ENCODE measurements at regions not wholly inside any gene's neighbourhood (a gene's known extent, or its start where the extent isn't known, plus 50 kb on each side); places are given as distances from the start of the nearest gene placed in this dataset.

DNA sequence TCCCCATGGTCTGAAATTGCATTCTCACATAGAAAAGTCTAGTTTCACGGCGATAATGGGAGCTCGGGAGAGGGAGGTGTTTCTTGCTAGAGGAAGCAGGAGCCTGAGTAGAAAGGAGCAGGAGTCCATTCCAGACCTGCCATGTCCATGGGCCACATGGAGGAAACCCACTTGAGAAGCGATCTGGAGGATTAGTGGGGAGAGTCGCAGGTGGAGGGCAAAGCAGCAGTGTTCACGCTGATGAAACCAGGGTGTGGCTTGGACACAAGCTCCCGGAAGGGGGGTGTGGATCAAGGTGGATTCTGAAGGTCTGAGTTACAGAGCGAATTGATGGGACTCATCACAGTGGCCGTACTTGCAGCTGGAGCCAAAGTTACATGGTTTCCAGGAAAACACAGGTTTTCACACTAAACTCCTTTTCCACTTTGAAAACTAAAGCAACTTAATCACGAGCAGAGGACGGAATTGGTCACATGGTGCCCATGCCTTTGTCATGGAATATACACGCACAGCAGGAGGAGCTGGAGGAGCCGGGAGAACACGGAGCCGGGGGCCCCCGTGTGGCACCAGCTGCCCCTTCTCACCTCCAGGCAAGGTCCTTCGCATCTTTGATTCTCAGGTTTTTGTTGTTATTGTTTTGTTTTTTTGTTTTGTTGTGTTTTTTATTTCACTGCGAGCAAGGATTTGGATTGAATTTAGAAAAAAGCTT is 255.1 kb upstream of the MYT1L start:
- DNase-seq (ENCODE audit: low spot score): peak; percentile 27
- H3K27ac ChIP-seq (ENCODE audit: low read depth in 1 of 2, low read length in 2 of 2): no peak overlapping the region

More for the DNA sequence above, 255.1 kb upstream of the MYT1L start:
- Histone ChIP-seq H3K9ac (ENCODE audit: low read depth in 1 of 2, low read length in 2 of 2) (no peak overlapping the region), H3K9me3 (ENCODE audit: control insufficient read depth in 4 of 4, low read length in 3 of 4) (no peaks in the 10 kb centered on the region), H3K4me1 (ENCODE audit: control insufficient read depth in 4 of 4, insufficient read depth in 4 of 4, low read length in 3 of 4) (no peaks in the 10 kb centered on the region), H3K4me3 (ENCODE audit: low read depth in 1 of 3, low read length in 3 of 3) (no peak overlapping the region), H3K27me3 (ENCODE audit: control insufficient read depth in 4 of 4, insufficient read depth in 4 of 4, low read length in 3 of 4) (peaks cover 0 to 3% (median under 1%) of the 10 kb centered on the region in 4 donors), H3K36me3 (ENCODE audit: control insufficient read depth in 4 of 4, insufficient read depth in 3 of 4, low read depth in 1 of 4, low read length in 3 of 4) (no peaks in the 10 kb centered on the region)
- 80% methylated on average over 18 of the region's 18 CpGs for WGBS
- TF ChIP-seq, protein P1, sequence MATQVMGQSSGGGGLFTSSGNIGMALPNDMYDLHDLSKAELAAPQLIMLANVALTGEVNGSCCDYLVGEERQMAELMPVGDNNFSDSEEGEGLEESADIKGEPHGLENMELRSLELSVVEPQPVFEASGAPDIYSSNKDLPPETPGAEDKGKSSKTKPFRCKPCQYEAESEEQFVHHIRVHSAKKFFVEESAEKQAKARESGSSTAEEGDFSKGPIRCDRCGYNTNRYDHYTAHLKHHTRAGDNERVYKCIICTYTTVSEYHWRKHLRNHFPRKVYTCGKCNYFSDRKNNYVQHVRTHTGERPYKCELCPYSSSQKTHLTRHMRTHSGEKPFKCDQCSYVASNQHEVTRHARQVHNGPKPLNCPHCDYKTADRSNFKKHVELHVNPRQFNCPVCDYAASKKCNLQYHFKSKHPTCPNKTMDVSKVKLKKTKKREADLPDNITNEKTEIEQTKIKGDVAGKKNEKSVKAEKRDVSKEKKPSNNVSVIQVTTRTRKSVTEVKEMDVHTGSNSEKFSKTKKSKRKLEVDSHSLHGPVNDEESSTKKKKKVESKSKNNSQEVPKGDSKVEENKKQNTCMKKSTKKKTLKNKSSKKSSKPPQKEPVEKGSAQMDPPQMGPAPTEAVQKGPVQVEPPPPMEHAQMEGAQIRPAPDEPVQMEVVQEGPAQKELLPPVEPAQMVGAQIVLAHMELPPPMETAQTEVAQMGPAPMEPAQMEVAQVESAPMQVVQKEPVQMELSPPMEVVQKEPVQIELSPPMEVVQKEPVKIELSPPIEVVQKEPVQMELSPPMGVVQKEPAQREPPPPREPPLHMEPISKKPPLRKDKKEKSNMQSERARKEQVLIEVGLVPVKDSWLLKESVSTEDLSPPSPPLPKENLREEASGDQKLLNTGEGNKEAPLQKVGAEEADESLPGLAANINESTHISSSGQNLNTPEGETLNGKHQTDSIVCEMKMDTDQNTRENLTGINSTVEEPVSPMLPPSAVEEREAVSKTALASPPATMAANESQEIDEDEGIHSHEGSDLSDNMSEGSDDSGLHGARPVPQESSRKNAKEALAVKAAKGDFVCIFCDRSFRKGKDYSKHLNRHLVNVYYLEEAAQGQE (IDR thresholded peaks at IDR 0.05): no peak
- TF ChIP-seq, protein P2, sequence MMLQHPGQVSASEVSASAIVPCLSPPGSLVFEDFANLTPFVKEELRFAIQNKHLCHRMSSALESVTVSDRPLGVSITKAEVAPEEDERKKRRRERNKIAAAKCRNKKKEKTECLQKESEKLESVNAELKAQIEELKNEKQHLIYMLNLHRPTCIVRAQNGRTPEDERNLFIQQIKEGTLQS (IDR thresholded peaks at IDR 0.05): no peak
- TF ChIP-seq GABPA (IDR thresholded peaks at IDR 0.05 in 1 of 2, conservative IDR thresholded peaks at IDR 0.05 in 1 of 2) (no peak), YY1 (IDR thresholded peaks at IDR 0.05) (no peak), NR2F2 (IDR thresholded peaks at IDR 0.05) (no peak), HNF4A (conservative IDR thresholded peaks at IDR 0.05) (no peak), TAF1 (conservative IDR thresholded peaks at IDR 0.05) (no peak), FOXA1 (IDR thresholded peaks at IDR 0.05) (no peak), SP1 (IDR thresholded peaks at IDR 0.05) (no peak), HNF4G (IDR thresholded peaks at IDR 0.05) (no peak), EGR1 (IDR thresholded peaks at IDR 0.05; ENCODE audit: low read depth in 2 of 2) (no peak), JUND (IDR thresholded peaks at IDR 0.05) (no peak), RAD21 (IDR thresholded peaks at IDR 0.05) (no peak), FOXA2 (IDR thresholded peaks at IDR 0.05) (no peak), RXRA (IDR thresholded peaks at IDR 0.05) (no peak)
- TF ChIP-seq, protein P3, sequence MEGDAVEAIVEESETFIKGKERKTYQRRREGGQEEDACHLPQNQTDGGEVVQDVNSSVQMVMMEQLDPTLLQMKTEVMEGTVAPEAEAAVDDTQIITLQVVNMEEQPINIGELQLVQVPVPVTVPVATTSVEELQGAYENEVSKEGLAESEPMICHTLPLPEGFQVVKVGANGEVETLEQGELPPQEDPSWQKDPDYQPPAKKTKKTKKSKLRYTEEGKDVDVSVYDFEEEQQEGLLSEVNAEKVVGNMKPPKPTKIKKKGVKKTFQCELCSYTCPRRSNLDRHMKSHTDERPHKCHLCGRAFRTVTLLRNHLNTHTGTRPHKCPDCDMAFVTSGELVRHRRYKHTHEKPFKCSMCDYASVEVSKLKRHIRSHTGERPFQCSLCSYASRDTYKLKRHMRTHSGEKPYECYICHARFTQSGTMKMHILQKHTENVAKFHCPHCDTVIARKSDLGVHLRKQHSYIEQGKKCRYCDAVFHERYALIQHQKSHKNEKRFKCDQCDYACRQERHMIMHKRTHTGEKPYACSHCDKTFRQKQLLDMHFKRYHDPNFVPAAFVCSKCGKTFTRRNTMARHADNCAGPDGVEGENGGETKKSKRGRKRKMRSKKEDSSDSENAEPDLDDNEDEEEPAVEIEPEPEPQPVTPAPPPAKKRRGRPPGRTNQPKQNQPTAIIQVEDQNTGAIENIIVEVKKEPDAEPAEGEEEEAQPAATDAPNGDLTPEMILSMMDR (IDR thresholded peaks at IDR 0.05; ENCODE audit: low read depth, low read length, missing input control): no peak
- TF ChIP-seq, protein P4, sequence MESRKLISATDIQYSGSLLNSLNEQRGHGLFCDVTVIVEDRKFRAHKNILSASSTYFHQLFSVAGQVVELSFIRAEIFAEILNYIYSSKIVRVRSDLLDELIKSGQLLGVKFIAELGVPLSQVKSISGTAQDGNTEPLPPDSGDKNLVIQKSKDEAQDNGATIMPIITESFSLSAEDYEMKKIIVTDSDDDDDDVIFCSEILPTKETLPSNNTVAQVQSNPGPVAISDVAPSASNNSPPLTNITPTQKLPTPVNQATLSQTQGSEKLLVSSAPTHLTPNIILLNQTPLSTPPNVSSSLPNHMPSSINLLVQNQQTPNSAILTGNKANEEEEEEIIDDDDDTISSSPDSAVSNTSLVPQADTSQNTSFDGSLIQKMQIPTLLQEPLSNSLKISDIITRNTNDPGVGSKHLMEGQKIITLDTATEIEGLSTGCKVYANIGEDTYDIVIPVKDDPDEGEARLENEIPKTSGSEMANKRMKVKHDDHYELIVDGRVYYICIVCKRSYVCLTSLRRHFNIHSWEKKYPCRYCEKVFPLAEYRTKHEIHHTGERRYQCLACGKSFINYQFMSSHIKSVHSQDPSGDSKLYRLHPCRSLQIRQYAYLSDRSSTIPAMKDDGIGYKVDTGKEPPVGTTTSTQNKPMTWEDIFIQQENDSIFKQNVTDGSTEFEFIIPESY (IDR thresholded peaks at IDR 0.05): no peak

Measured in liver (tissue), 8 donors.